Skin of body (tissue), 2 donors: ENCODE measurements at regions not wholly inside any gene's neighbourhood (a gene's known extent, or its start where the extent isn't known, plus 50 kb on each side); places are given as distances from the start of the nearest gene placed in this dataset. TPM values are rescaled to one million over a fixed set of nuclear protein-coding genes. Genes with fewer than 3 reads are reported as not detected.

ENCODE experiments used
- DNase-seq: peaks from one replicate; lab custom pipeline; 2025; lab: John Stamatoyannopoulos, UW
- small RNA-seq: library from RNA; depleted of rRNA; stranded (forward); fragments of <200 nt; gene quantifications from one replicate; pipeline ENCODE3, GENCODE V24; 2014; ENCODE audit warnings: low replicate concordance

DNA sequence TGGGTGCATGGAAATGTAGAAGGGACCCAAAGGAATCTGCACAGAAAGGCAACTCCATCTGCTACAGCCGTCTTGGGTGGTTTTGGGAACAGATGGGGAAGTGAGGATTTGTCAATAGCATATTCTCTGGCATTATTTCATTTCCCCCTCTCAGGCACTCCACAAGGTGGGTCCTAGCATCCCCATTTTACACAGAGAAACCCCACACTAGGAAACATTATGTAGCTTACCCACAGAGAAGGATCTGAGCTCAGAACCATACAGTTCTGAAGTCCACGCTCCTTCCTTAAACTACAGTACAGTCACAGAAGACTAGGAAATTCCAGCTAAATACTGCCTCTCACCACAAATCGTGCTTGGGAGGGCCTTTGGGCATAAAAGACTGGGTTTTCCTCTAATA lies 61.2 kb upstream of the CTNNB1 start:
- DNase-seq, result no peak

GRCh38 chr3:41138601-41139000 lies 60.7 kb upstream of the CTNNB1 start:
- DNase-seq, result no peak

GRCh38 chr3:41140242-41140641 lies 59.1 kb upstream of the CTNNB1 start:
- no peak for DNase-seq

DNA sequence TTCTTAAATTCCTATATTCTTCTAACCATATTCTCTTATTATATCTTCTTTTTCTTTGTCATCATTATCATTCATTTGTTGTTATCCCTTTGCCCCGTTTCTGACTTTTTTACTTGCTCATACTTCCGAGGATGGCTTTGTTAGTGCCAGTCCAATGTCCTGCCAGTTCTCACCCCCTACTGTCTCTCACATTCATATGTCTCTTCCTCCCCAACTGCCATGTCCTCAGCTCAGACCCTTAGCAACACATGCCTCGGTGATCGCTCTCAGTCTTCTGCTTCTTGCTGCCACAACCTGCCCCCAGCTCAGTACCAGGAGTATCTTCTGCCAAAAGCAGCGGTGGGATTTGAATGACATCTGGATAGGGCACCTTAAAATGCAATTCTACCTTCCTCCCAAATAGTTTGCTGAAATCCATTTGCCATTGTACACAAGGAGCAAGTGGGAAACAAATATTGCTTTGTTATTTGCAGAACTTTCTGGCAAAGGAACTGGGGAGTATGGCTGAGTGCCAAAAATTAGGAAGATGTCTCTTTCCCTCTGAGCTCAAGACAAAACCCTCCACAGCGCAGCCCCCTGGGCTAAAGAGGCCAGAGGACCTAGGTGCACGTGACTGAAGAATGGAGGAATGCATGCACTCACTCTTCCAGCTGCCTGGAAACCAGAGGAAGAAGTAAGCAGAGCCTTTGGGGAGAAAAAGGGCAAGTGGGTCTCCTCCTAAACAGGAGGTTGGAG lies 57.7 kb upstream of the CTNNB1 start:
- DNase-seq, result no peak

GRCh38 chr3:41143421-41144031 lies 55.8 kb upstream of the CTNNB1 start:
- DNase-seq, result no peak

DNA sequence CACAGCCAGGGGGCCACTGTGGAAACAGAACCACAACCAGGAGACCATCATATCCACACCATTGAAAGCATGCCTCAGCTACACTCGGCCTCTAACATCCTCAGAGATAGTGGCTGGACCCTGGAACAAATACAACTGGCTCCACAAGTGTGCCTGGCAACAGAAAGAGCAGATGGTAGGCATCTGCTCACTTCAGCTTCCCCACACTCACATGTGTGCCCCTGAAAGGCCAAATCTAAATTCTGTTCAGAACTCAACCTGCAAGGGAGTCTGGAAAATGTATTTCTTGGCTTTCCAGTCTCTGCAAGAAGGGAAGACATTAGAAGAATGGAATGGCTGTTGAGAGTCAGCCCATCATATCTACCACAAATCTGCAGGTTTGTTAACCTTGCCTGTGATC lies 54.7 kb upstream of the CTNNB1 start:
- no peak for DNase-seq

DNA sequence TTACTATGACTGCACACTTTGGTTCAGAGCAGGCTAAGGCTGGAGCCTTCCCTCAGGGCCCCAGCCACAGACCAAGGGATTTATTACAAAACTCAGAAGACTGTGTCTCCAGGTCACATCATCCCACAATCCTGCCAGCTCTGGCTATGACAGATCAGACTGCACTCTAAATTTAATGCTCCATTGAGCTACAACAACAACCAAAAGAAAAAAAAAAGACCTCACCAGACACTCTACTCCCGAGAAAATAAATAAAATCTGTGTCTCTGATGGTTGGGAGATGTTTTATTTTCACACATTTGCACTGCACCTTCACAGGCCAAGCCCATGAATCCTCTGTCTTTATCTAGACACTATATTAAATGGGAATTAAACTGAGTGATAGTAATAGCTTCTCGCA lies 50.8 kb upstream of the CTNNB1 start:
- DNase-seq, result no peak

DNA sequence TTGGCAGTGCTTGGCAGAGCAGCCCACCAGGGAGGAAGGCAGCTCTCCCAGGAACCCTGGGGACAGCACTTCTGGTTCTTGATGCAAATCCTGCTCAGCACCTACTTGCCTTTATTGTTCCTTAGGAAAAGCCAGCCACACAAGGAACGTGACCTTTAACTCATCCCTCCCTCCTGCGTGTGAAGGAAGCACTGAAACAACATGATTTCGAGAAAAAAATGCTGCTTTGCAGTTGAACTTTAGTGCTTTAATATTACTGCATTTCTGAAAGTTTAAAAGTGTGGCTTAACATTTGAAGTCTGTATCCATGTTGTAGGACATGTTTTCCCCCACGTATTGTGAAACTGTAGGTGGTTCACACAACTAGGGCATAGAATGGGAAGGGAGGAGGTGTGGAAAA lies 50.4 kb upstream of the CTNNB1 start:
- DNase-seq, result no peak

Small RNA genes in the stretch of these regions (small RNA-seq; reads per million reads assigned to genes)
- gene AC099560.2, result not detected
- gene HMGN2P24, result not detected
